AG09309 (cell line): ENCODE measurements at regions not wholly inside any gene's neighbourhood (a gene's known extent, or its start where the extent isn't known, plus 50 kb on each side); places are given as distances from the start of the nearest gene placed in this dataset.

ENCODE experiments used
- DNase-seq: peaks from one replicate; pipeline ENCODE4 v3.0.0-alpha.2; 2010; ENCODE audit warnings: low read depth
- H3K4me3 ChIP-seq: 2 replicates; pipeline ENCODE4 v1.5.1; 2011; ENCODE audit warnings: mild to moderate bottlenecking, low read depth, low read length, moderate library complexity; ENCODE audit not compliant: control insufficient read depth
- TF ChIP-seq, protein P1 (sequence below): IDR thresholded peaks from 2 replicates; pipeline ENCODE4 v1.5.1; 2011; ENCODE audit warnings: mild to moderate bottlenecking, low read depth, low read length, inconsistent platforms; ENCODE audit not compliant: insufficient read depth, control insufficient read depth; ENCODE audit errors: missing control alignments

DNA sequence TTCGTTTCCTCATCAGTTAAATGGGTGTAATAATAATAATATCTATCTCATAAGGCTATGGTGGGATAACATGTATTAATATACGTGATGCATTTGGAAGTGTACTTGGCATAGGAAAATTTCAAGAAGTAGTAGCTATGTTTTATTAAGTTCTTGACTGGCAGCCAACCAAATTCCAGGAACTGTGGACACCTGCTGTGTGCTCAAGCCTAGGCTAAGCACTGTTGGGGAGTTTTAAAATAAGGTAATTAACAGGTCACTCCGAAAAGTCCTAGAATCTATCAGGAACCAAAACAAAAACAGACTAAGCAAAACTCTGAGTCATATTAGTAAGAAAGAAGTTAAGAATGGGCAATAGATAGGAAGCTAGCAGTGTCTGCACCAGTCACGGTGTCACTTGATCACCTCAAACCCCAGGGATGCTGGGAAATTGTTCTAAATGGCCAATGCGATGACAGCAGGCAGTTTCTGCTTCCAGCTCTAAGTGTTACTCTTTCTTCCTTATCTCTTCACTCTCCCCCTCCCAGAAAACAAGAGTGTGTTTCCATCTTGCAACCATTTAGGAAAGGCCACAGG lies 92.0 kb upstream of the GDF10 start:
- TF ChIP-seq, protein P1, sequence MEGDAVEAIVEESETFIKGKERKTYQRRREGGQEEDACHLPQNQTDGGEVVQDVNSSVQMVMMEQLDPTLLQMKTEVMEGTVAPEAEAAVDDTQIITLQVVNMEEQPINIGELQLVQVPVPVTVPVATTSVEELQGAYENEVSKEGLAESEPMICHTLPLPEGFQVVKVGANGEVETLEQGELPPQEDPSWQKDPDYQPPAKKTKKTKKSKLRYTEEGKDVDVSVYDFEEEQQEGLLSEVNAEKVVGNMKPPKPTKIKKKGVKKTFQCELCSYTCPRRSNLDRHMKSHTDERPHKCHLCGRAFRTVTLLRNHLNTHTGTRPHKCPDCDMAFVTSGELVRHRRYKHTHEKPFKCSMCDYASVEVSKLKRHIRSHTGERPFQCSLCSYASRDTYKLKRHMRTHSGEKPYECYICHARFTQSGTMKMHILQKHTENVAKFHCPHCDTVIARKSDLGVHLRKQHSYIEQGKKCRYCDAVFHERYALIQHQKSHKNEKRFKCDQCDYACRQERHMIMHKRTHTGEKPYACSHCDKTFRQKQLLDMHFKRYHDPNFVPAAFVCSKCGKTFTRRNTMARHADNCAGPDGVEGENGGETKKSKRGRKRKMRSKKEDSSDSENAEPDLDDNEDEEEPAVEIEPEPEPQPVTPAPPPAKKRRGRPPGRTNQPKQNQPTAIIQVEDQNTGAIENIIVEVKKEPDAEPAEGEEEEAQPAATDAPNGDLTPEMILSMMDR: no peak
- DNase-seq: no peak

DNA sequence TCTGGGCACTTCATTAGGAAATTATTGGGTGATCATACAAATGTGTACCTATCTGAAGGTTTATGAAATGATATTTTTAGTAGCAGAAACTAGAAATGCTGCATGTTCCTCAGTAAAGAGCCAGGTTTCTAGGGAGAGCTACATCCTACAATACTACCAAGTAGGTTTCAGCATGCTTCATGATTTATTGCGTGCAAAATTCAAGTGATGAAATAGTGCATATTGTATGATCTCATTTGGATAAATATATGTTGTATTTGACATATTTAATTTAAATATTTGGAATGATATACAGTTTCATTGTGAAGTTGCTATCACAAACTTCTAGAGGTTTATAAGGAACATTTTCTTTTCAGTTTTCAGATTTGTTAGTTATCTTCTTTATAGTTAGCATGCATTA lies 90.5 kb upstream of the GDF10 start:
- H3K4me3 ChIP-seq: no peak overlapping the region
- TF ChIP-seq, protein P1: no peak
- DNase-seq: no peak

More for the DNA sequence above, 92.0 kb upstream of the GDF10 start:
- no peak overlapping the region for H3K4me3 ChIP-seq

DNA sequence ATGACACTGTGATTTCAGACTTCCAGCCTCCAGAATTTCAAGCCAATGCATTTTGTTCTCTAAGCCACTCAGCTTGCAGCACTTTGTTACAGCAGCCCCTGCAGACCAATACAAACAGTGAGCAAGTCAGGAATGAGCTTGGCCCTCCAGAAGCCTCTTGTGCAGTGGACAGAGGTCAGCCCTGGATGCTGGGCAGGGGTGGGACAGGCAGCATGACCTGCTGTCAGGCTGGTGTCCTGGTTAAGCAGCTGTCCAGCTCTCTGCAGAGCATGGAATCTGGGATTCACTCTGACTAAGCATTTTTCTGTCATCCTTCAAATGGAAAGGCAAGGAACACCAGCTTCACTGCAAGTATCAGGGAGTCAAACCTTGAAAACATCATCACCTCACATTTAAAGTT lies 85.5 kb upstream of the GDF10 start:
- no peak overlapping the region for H3K4me3 ChIP-seq
- TF ChIP-seq, protein P1: no peak
- DNase-seq: no peak

DNA sequence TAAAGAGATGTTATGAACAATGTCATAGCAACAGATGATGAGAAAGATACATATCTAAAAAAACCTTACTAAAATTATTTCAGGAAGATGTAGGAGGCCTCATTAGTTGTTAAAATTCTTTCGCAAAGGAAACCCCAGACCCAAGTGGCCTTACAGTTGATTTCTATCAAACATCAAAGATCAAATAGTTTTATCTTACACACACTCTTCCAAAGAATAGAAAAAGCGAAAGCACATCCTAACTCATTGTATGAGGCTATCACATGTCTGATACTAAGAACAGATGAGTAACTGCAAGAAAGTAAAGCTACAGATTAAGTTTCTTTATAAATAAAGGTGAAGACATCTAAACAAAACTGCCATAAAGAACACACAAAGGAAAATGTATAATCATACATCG lies 82.9 kb upstream of the GDF10 start:
- TF ChIP-seq, protein P1: no peak
- H3K4me3 ChIP-seq: no peak overlapping the region
- no peak for DNase-seq

DNA sequence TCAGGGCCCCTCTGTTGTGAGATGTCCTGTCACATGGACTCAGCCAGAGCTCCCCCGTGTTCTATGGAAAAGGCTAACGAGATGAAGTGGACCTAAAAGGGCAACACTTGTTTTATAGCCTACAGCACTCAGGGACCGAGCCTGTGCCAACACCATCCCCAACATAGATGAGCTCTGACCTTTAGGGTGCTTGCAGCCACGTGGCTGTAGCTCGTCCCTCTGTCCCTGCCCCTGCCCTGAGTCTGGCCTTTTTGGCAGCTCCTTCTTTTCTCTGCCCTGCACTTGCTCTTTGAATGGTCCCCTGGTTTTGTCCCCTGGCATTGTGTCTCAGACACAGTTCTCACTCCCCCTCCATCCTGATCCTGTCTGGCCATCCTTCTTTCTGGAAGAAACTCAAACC lies 81.2 kb upstream of the GDF10 start:
- DNase-seq: no peak
- no peak overlapping the region for H3K4me3 ChIP-seq
- TF ChIP-seq, protein P1: no peak

DNA sequence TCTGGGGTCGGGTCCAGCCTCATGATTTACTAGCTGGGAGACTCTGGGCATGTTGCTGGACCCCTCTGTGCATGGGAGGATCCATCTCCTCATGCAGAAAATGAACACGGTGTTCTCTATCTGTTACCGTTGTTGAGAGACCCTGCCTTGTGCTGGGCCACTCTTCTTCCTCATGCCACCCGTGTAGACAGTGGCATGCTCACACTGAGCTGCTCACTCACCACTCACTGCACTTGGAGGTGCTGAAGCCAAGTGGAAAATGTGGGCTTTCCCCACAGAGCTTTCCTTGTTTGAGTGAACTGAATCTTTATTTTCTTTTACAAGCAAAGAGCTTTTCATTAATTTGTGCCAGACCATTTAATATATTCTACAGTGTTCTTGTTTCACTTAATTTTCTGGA lies 77.5 kb upstream of the GDF10 start:
- TF ChIP-seq, protein P1: no peak
- H3K4me3 ChIP-seq: no peak overlapping the region
- DNase-seq: no peak

DNA sequence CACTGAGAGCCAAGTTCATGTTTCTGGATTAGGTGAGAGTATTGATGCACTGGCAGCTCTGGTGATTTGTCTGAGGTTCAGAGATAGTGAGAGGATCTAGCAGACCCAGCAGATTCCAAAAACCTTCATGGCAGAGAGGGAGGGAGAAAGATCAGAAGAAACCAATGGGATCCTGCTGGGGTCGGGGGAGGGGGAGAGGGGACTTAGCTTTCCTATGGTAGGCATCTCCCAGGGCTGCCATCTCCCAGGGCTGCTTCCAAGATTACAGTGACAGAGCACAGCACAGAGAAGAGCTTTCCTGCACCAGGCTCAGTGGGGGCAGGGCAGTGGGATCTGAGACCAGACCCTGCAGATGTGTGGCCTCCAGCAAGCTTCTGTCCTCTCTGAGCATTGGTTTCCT lies 76.8 kb upstream of the GDF10 start:
- TF ChIP-seq, protein P1: no peak
- H3K4me3 ChIP-seq: no peak overlapping the region
- no peak for DNase-seq
